Neural crest cell (in vitro differentiated cells): ENCODE measurements at regions not wholly inside any gene's neighbourhood (a gene's known extent, or its start where the extent isn't known, plus 50 kb on each side); places are given as distances from the start of the nearest gene placed in this dataset.

Experiments used
- DNase-seq: peaks from one replicate; pipeline ENCODE4 v3.0.0; 2021; ENCODE audit warnings: low read depth, mixed read lengths, low spot score
- H3K27ac Mint-ChIP-seq: one replicate; pipeline ENCODE4 v1.8.0; 2021; ENCODE audit warnings: mild to moderate bottlenecking, mixed read lengths; ENCODE audit not compliant: unreplicated experiment
- H3K27me3 Mint-ChIP-seq: 2 replicates; pipeline ENCODE4 v1.8.0; 2021; ENCODE audit warnings: low read depth, mild to moderate bottlenecking, mixed read lengths
- H3K36me3 Mint-ChIP-seq: 2 replicates; pipeline ENCODE4 v1.8.0; 2021; ENCODE audit warnings: low read depth, mild to moderate bottlenecking, mixed read lengths
- H3K4me1 Mint-ChIP-seq: 2 replicates; pipeline ENCODE4 v1.8.0; 2021; ENCODE audit warnings: mixed read lengths
- H3K4me3 Mint-ChIP-seq: one replicate; pipeline ENCODE4 v1.8.0; 2021; ENCODE audit warnings: mild to moderate bottlenecking, mixed read lengths
- H3K9me3 Mint-ChIP-seq: 2 replicates; pipeline ENCODE4 v1.8.0; 2021; ENCODE audit warnings: mixed read lengths
- TF ChIP-seq, protein P1 (sequence below): fragments of 200-600 bp; sonication (generic); conservative IDR thresholded peaks from 2 replicates; pipeline ENCODE4 v1.5.0; 2021; ENCODE audit warnings: antibody characterized with exemption, mild to moderate bottlenecking

GRCh38 chr2:164275659-164276058 is 345.6 kb downstream of the GRB14 start:
- Mint-ChIP-seq H3K4me1 (peaks cover 11% of the 10 kb centered on the region), H3K27me3 (no peaks in the 10 kb centered on the region), H3K4me3 (no peak overlapping the region), H3K27ac (peak overlapping the region; percentile 77), H3K36me3 (no peaks in the 10 kb centered on the region), H3K9me3 (peaks cover 8% of the 10 kb centered on the region)
- TF ChIP-seq, protein P1, sequence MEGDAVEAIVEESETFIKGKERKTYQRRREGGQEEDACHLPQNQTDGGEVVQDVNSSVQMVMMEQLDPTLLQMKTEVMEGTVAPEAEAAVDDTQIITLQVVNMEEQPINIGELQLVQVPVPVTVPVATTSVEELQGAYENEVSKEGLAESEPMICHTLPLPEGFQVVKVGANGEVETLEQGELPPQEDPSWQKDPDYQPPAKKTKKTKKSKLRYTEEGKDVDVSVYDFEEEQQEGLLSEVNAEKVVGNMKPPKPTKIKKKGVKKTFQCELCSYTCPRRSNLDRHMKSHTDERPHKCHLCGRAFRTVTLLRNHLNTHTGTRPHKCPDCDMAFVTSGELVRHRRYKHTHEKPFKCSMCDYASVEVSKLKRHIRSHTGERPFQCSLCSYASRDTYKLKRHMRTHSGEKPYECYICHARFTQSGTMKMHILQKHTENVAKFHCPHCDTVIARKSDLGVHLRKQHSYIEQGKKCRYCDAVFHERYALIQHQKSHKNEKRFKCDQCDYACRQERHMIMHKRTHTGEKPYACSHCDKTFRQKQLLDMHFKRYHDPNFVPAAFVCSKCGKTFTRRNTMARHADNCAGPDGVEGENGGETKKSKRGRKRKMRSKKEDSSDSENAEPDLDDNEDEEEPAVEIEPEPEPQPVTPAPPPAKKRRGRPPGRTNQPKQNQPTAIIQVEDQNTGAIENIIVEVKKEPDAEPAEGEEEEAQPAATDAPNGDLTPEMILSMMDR = no peak
- DNase-seq = no peak

DNA sequence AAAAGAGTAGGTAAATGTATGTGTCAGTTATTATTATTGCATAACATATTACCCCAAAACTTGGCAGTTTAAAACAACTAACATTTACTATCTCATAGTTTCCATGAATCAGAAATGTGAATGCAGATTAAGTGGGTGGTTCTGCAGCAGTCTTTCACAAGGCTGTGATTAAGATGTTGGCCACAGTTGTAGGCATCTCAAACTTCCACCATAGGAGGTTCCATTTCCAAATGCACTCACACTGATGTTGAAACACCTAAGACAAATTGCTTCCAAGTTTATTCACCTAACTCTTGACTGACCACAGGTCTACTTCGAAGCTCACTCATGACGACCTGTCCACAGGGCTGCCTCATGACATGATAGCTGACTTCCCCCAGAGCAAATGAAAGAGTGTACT is 360.8 kb downstream of the GRB14 start:
- H3K4me1 Mint-ChIP-seq = no peaks in the 10 kb centered on the region

GRCh38 chr2:164257742-164258141 is 363.5 kb downstream of the GRB14 start:
- Mint-ChIP-seq H3K9me3 (peaks cover 5% of the 10 kb centered on the region), H3K4me1 (no peaks in the 10 kb centered on the region), H3K27me3 (no peaks in the 10 kb centered on the region), H3K27ac (no peak overlapping the region), H3K4me3 (no peak overlapping the region), H3K36me3 (peaks cover 3% of the 10 kb centered on the region)
- TF ChIP-seq, protein P1 = no peak
- DNase-seq = no peak

More for the DNA sequence above, 360.8 kb downstream of the GRB14 start:
- no peak for DNase-seq
- no peak overlapping the region for H3K4me3 Mint-ChIP-seq
- no peaks in the 10 kb centered on the region for H3K27me3 Mint-ChIP-seq
- peaks cover 3% of the 10 kb centered on the region for H3K36me3 Mint-ChIP-seq
- H3K9me3 Mint-ChIP-seq = peaks cover 5% of the 10 kb centered on the region
- TF ChIP-seq, protein P1 = no peak
- no peak overlapping the region for H3K27ac Mint-ChIP-seq

DNA sequence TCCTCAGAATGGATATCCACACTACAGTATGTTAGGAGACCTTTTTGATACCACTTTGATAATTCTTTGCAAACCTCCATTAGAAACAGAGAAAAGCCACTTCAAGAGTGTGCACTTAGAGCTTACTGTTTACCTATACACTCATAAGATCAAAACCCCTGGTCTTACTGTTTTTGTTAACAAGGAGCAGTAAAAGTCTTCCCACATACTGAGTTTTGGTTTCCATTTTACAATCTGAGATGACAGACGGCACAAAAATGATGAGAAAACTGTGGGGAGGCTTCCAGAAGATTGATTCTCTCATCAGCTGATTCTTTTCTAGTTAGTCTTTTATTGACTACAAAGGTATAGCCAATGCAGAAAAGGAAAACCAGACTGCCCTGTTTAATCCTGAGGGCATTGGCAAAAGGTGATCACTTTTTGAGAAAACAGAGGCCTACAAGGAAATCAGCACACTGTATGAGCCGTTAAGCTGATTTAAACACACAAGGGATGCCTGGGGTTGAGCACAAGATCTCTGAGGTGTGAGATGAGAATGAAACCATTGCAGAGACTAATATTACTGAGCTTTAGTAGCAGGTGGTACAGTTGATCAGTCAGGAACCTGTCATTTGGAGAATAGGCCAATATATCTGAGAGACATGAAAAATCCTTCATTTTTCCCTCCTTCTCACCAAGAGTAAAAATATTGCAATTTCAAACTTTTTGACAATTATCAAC is 368.6 kb downstream of the GRB14 start:
- no peaks in the 10 kb centered on the region for H3K27me3 Mint-ChIP-seq
- DNase-seq = no peak
- no peak overlapping the region for H3K27ac Mint-ChIP-seq
- H3K4me1 Mint-ChIP-seq = no peaks in the 10 kb centered on the region
- TF ChIP-seq, protein P1 = no peak
- no peaks in the 10 kb centered on the region for H3K36me3 Mint-ChIP-seq
- H3K4me3 Mint-ChIP-seq = no peak overlapping the region
- no peaks in the 10 kb centered on the region for H3K9me3 Mint-ChIP-seq

- Mint-ChIP-seq H3K4me1 (peaks cover 8% of the 10 kb centered on the region), H3K4me3 (no peak overlapping the region), H3K27ac (no peak overlapping the region), H3K27me3 (no peaks in the 10 kb centered on the region), H3K36me3 (peaks cover 9% of the 10 kb centered on the region), H3K9me3 (peaks cover 9% of the 10 kb centered on the region)
- DNase-seq = no peak
- TF ChIP-seq, protein P1 = no peak
Measured at GRCh38 chr2:164243315-164243714, 378.0 kb downstream of the GRB14 start.
